Stimulated activated naive CD4-positive, alpha-beta T cell (primary cell): ENCODE measurements at regions not wholly inside any gene's neighbourhood (a gene's known extent, or its start where the extent isn't known, plus 50 kb on each side); places are given as distances from the start of the nearest gene placed in this dataset.

Experiments used
- DNase-seq, 6 experiments: peaks; one replicate each; lab custom pipeline; 2025; lab: John Stamatoyannopoulos, UW

- no peak for DNase-seq
Observed at GRCh38 chr12:105745811-105746210, 392.9 kb downstream of the NUAK1 start.

- no peak for DNase-seq
Observed at GRCh38 chr12:105748806-105749600, 389.8 kb downstream of the NUAK1 start.

GRCh38 chr12:105750096-105750495 lies 388.7 kb downstream of the NUAK1 start:
- no peak for DNase-seq

GRCh38 chr12:105754313-105754712 lies 384.4 kb downstream of the NUAK1 start:
- DNase-seq: no peak

- DNase-seq: no peak
Observed at GRCh38 chr12:105756961-105757360, 381.8 kb downstream of the NUAK1 start.

- no peak for DNase-seq
Observed at GRCh38 chr12:105759149-105759548, 379.6 kb downstream of the NUAK1 start.

GRCh38 chr12:105761075-105761474 lies 377.7 kb downstream of the NUAK1 start:
- no peak for DNase-seq

GRCh38 chr12:105764216-105764835 lies 374.4 kb downstream of the NUAK1 start:
- no peak for DNase-seq

- DNase-seq: no peak
Observed at GRCh38 chr12:105765053-105766014, 373.4 kb downstream of the NUAK1 start.

GRCh38 chr12:105766029-105766428 lies 372.7 kb downstream of the NUAK1 start:
- no peak for DNase-seq

GRCh38 chr12:105769486-105769885 lies 369.3 kb downstream of the NUAK1 start:
- no peak for DNase-seq

GRCh38 chr12:105773471-105773870 lies 365.3 kb downstream of the NUAK1 start:
- no peak for DNase-seq

GRCh38 chr12:105774037-105774436 lies 364.7 kb downstream of the NUAK1 start:
- DNase-seq: no peak

GRCh38 chr12:105775343-105775742 lies 363.4 kb downstream of the NUAK1 start:
- no peak for DNase-seq

GRCh38 chr12:105783983-105784947 lies 354.5 kb downstream of the NUAK1 start:
- DNase-seq: no peak

GRCh38 chr12:105793421-105793820 lies 345.3 kb downstream of the NUAK1 start:
- DNase-seq: no peak

- no peak for DNase-seq
Observed at GRCh38 chr12:105798256-105798845, 340.4 kb downstream of the NUAK1 start.

- DNase-seq: no peak
Observed at GRCh38 chr12:105799103-105799502, 339.7 kb downstream of the NUAK1 start.

GRCh38 chr12:105801351-105801750 lies 337.4 kb downstream of the NUAK1 start:
- no peak for DNase-seq

- DNase-seq: no peak
Observed at GRCh38 chr12:105803292-105803691, 335.5 kb downstream of the NUAK1 start.
